ENCODE measurements at regions not wholly inside any gene's neighbourhood (a gene's known extent, or its start where the extent isn't known, plus 50 kb on each side); places are given as distances from the start of the nearest gene placed in this dataset.

DNA sequence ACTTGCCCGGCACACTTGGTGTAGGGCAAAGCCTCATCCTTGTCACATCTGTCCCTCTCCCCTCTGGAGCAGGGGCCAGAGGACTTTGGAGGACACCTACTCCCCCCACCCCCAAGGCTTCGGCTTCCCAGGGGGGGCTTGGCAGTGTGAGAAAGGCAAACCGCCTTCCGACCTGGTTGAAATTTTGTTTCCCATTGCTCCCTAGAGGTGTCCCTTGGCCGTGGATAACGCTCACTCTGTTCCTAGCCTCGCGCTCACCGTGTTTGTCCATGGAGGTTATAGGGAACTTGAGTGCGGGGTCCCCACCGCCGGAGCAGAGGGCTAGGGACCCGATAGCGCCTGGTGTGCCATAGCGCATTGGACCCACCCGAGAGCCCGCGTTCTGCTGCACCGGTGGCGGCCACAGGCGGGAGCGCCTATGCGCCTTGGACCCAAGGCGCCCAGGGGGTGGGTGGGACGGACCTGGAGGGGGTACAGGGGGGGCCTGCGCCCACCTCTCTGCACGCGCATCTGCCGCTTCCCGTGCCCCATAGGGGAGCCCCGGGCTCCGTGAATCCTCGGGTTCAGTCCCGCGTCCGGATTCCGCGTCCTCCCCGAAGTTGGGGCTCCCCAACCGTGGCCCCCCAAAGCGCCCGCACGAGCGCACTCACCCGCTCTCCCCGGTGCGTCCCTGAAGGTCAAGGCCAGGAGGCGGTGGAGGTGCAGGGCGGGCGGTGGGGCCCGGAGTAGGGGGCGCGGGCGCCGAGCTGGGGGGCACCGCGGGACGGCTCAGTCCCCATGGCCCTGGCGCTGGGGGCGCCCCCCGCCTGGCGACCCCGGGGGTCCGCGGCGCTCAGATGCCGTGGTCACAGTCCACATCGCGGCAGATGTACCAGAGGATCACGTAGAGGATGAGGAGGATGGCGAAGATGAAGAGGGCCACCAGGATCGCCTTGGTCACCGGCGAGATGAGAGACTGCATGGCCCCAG, 82.7 kb upstream of the DHRSX start:
- H3K27me3 ChIP-seq = no peaks in the 10 kb centered on the region
- H3K36me3 ChIP-seq = no peaks in the 10 kb centered on the region
- H3K9me3 ChIP-seq = no peaks in the 10 kb centered on the region
- TF ChIP-seq, protein P1, sequence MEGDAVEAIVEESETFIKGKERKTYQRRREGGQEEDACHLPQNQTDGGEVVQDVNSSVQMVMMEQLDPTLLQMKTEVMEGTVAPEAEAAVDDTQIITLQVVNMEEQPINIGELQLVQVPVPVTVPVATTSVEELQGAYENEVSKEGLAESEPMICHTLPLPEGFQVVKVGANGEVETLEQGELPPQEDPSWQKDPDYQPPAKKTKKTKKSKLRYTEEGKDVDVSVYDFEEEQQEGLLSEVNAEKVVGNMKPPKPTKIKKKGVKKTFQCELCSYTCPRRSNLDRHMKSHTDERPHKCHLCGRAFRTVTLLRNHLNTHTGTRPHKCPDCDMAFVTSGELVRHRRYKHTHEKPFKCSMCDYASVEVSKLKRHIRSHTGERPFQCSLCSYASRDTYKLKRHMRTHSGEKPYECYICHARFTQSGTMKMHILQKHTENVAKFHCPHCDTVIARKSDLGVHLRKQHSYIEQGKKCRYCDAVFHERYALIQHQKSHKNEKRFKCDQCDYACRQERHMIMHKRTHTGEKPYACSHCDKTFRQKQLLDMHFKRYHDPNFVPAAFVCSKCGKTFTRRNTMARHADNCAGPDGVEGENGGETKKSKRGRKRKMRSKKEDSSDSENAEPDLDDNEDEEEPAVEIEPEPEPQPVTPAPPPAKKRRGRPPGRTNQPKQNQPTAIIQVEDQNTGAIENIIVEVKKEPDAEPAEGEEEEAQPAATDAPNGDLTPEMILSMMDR (IDR thresholded peaks at IDR 0.05; ENCODE audit: low read depth, low read length) = no peak
- no peak overlapping the region for H3K4me3 ChIP-seq (ENCODE audit: low read depth, low read length)
- H3K4me1 ChIP-seq = no peaks in the 10 kb centered on the region
- DNase-seq = no peak

GRCh38 chrX:2582667-2583066, 81.9 kb upstream of the DHRSX start:
- no peak overlapping the region for H3K4me3 ChIP-seq (ENCODE audit: low read depth, low read length)
- H3K27me3 ChIP-seq = no peaks in the 10 kb centered on the region
- H3K4me1 ChIP-seq = no peaks in the 10 kb centered on the region
- TF ChIP-seq, protein P1 (IDR thresholded peaks at IDR 0.05; ENCODE audit: low read depth, low read length) = no peak
- no peaks in the 10 kb centered on the region for H3K36me3 ChIP-seq
- no peaks in the 10 kb centered on the region for H3K9me3 ChIP-seq
- DNase-seq = no peak

GRCh38 chrX:2581296-2581695, 80.5 kb upstream of the DHRSX start:
- no peaks in the 10 kb centered on the region for H3K4me1 ChIP-seq
- no peaks in the 10 kb centered on the region for H3K36me3 ChIP-seq
- no peak for DNase-seq
- TF ChIP-seq, protein P1 (IDR thresholded peaks at IDR 0.05; ENCODE audit: low read depth, low read length) = no peak
- no peaks in the 10 kb centered on the region for H3K9me3 ChIP-seq
- H3K27me3 ChIP-seq = no peaks in the 10 kb centered on the region
- no peak overlapping the region for H3K4me3 ChIP-seq (ENCODE audit: low read depth, low read length)

DNA sequence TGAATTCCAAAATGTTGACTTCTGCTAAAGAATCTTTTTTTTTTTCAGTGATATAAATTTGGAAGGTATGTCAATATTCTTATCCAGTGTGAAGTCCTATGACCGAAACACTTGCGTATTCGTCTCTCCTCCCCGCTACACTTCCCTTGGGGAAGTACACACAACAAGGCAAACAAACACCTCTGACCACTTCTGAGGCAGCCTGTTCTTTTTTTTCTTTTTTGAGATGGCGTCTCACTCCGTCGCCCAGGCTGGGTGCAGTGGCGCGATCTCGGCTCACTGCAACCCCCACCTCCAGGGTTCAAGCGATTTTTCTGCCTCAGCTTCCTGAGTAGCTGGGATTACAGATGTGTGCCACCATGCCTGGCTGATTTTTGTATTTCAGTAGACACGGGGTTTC, 78.1 kb upstream of the DHRSX start:
- Histone ChIP-seq H3K9me3 (no peaks in the 10 kb centered on the region), H3K27me3 (no peaks in the 10 kb centered on the region), H3K36me3 (no peaks in the 10 kb centered on the region), H3K4me3 (ENCODE audit: low read depth, low read length) (no peak overlapping the region), H3K4me1 (no peaks in the 10 kb centered on the region)
- TF ChIP-seq, protein P1 (IDR thresholded peaks at IDR 0.05; ENCODE audit: low read depth, low read length) = no peak
- DNase-seq = no peak

- Histone ChIP-seq H3K4me3 (ENCODE audit: low read depth, low read length) (no peak overlapping the region), H3K36me3 (no peaks in the 10 kb centered on the region), H3K4me1 (no peaks in the 10 kb centered on the region), H3K27me3 (no peaks in the 10 kb centered on the region), H3K9me3 (no peaks in the 10 kb centered on the region)
- no peak for DNase-seq
- TF ChIP-seq, protein P1 (IDR thresholded peaks at IDR 0.05; ENCODE audit: low read depth, low read length) = no peak
These were observed 77.2 kb upstream of the DHRSX start for GRCh38 chrX:2577844-2578466.

GRCh38 chrX:2576793-2577192, 76.0 kb upstream of the DHRSX start:
- DNase-seq = no peak
- H3K27me3 ChIP-seq = no peaks in the 10 kb centered on the region
- no peak overlapping the region for H3K4me3 ChIP-seq (ENCODE audit: low read depth, low read length)
- H3K9me3 ChIP-seq = no peaks in the 10 kb centered on the region
- H3K4me1 ChIP-seq = no peaks in the 10 kb centered on the region
- TF ChIP-seq, protein P1 (IDR thresholded peaks at IDR 0.05; ENCODE audit: low read depth, low read length) = no peak
- no peaks in the 10 kb centered on the region for H3K36me3 ChIP-seq

Measured in BE2C (cell line).